EL (cell line): ENCODE measurements at regions not wholly inside any gene's neighbourhood (a gene's known extent, or its start where the extent isn't known, plus 50 kb on each side); places are given as distances from the start of the nearest gene placed in this dataset.
A peak's percentile ranks its signal among the peaks of the same experiment; 100 is the strongest.

Source experiments
- DNase-seq: peaks from one replicate; pipeline ENCODE4 v3.0.0-alpha.2; 2016

DNA sequence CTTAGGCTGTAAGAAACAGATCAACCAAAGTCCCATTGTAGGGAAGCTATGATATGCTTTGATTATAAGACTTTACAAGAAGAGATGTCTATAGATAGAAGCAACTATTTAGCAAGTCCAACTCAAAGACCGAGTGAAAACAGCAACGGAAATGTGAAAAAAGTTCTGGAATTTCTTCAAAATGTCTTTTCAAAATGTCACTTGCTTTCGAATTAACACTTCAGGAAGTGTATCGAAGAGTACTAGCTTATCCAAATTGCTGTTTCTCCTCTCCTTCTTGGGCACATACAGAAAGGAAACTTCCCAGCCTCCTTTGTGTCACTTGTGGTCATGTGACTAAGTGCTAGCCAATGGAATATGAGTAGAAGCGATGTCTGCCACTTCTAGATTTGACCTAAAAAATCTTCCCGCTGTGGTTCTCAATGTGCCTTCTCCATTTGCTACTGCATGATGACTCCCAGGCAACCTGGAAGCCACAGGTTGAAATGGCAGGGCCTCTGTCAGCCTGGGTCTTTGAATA is 89.9 kb downstream of the TSEN15 start:
- DNase-seq: no peak

DNA sequence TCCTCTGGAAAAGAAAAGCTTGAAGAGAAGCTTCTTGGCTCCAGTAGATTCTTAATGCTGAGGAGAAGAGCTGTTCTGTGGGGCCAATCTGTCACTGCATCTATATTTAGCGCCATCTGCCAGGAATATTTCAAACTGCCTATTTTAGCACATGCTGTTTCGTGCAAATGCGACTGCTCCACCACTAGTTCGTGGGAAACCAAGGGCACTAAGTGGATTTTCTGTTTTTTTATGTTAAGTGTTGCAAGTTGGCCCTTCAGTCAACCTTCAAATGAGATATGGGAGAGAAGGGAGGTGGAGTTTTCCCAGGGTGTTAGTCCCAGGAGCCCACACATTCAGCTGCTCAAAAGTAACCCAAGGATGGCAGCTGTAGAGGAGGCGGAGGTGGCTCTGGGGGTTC is 91.9 kb downstream of the TSEN15 start:
- DNase-seq: no peak

DNA sequence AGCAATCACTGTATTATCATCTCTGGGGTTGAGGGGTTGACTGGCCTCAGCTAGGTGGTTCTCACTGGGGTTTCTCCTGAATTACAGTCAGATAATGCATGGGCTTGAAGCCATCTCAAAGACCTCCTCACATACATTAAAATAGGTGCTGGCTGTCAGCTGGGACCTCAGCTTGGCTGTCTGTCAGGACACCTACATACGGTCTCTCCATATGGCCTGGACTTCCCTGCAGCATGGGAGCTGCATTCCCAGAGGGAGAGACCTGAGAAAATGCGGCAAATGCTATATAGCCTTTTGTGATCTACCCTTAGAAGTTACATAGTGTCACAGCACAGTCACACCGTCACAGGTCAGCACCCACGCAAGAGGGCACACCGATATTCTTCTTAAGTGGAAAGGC is 93.6 kb downstream of the TSEN15 start:
- DNase-seq: no peak

DNA sequence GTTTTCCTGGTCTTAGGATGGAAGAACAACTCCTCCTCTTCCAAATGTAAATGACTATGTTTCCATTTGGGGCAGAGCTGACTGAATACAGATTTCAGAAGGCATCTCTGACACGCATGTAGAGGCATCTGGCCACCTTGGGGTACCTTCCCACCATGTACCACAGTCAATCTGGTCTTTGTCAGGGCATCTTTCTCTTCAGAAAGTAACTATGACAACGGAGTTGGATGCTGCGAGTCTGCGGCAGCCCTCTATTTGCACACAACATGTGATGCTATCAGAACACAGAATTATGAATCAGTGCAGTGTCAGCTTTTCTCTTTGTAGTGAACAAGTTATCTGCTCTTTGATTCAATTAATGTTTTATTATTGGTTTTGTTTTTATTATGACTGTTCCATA is 94.7 kb downstream of the TSEN15 start:
- no peak for DNase-seq

DNA sequence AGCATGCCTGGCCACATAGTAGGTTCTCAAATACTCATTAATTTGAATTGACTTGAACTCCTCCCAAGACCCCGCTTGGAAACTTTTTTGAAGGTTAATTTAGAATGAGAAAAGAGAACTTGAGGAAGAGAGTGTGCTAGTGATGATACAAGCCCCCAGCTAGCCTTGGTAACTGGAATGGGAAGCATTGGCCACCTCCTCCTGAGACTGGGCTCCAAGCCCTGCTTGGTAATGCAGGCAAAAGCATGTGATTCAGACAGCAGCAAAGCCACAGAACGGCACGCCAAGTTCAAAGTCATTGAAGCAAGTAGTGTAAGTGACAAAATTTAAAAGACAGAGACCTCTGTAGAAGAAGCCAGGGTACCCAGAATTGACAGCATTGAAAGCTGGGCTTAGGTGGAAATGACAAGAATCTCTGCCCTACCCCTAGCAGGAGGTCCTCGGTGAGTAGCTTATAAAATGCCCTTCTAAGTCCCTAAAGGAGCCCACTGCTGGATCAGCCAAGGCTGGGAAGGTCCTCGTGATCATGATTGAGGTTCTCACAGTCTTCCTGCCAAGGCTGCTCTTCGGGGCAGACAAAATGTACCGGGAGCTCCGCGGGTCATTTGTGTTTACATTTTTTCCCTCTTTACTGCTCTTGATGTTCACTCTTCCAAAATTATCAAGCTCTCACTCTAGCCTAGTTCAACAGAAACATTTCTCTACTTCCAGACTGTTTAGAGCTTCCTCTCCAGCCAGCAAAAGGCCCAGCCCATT is 99.4 kb downstream of the TSEN15 start:
- DNase-seq: peak; percentile 50

DNA sequence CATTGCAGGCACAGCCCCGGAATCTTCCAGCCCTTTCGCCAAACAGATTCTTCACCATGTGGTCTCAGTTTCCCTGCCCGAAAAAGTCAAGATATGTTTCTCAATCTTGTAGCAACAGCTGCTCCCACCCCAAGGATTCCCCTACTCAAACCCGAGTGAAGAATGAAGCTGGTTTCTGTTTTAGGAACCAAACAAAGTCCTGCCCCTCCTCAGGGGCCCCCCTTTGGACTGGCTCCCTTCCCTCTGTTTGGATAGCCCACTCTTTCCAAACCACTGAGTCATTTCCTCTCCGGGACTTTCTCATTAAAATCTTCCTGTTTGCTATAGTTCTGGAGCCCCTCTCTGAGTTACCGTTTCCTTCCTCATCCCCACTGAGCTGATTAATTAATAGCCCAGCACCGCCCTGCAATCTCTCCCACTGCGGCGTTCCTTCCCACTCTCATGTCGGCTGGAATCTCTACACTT is 100.9 kb downstream of the TSEN15 start:
- DNase-seq: peak; percentile 50

DNA sequence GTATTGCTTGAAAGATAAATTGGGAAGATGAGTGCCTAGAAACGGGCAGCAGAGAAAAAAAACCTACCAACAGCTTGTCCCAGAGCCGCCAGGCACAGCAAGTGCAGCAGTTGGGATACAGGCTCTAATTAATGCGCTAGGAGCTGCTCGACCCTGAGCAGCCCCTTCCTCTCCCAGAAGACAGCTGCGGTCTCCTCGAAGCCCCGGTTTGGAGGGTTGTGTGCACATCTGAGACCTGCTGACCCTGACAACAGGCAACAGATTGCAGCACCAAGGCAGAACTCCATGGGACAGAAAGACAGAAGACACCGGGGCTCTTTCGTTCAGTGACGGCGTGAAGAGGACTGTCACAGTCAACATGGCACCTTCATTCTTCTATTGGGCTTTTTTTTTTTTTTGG is 101.4 kb downstream of the TSEN15 start:
- DNase-seq: no peak

DNA sequence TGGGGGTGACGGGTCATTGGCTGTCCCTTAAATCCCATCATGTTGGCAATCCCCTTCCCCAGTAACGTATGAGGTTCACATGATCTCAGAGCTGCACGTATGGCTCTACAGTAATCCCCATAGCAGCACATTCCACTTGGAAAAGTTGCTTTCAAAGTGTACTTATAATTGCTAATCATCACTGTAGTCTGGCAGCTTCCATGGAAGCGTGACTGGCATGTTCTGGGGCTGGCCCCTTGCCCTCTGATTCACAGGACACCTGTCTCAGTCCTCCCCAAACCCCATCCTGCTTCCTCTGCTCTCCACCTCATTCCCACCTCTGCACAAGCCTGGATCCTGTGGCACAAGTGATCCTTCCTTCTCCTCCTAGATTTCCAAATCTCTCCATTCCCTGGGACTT is 102.2 kb downstream of the TSEN15 start:
- no peak for DNase-seq

DNA sequence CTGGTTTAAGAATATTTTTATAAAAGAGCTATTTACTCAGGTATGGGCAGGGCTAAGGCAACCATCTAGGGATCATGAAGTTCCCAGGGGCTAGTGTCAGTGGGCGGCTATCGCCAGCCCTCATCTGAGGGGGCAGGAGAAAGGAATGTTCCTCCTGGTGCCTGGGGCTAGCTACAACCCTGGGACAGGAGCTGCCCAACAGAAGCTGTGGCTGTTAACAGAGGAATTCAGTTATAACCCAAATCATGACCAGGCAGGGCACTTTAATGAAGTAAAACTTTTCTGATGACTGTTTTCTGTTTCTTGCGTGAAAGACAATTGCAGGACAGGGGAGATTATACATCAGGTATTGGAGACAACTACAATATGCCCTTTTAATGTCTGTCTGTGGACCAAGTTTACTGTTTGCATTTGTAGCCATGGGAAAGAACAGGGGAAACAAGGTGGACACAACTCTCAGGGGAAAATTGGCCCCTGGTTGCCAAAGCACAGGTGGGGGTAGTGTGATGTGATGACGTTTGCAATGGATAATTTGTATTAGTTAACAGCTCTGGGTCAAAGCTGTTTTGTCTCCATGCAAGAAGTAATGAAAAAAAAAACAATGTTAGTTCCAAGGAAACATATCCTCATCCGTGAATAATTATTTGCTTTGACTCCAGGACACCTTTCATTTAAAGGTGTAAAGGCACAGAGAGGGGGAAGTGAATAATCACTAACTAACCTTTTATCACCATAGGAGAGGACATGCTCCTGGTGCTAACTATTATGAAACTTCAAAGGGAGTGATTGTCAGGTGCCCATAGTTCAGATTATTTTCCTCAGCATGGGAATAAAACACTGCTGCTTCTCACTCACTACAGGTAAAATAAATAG is 105.2 kb downstream of the TSEN15 start:
- peak; percentile 72 for DNase-seq

DNA sequence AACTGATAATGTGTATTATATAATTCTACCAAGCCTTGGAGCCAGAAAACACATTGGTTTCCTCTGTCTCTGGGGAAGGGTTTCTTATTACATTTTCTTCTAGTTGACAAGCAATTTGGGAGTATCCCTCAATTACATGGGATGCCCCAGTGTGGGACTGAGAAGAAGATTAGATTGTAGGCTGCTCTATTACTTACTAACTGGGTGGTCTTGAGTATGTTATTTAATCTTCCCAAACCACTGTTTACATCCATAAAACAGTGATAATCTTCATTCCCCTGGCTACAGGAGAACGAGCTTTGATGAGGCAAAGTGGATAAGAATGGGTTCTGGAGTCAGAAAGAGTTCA is 105.8 kb downstream of the TSEN15 start:
- no peak for DNase-seq

DNA sequence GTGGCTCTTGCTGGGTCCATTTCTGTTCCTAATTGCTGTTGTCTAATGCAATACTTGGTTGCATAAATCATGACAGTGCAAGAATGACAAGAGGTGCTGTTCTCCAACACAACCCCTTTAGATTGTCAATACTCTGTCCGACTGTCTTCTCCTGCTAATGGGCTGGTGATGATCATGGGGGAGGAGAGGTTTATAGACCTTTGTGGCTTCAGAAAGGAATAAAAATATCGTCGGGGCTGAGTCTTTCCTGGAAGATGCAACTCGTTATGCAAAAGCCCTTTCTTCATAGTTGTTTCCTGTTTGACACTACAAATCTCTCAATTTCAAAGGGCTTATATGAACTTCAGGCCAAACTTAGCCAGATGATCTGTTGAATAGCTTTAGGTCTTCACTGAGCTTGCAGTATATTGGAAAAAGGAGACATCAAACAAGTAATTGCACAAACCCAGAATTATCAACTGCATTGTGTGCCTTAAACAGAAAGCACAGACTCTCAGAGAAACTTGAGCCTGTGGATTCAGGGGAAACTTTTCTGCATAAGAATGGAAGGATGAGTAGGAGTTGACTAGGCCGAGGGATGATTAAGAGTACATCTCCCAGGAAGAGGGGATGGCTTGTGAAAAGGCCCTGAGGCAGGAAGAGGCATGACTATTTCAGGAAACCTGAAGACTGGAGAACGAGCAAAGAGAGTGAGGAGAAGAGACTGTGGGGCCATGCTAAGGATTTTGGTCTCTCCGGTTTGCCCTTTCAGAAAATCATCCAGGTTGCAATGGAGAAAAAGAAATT is 107.6 kb downstream of the TSEN15 start:
- peak; percentile 42 for DNase-seq

DNA sequence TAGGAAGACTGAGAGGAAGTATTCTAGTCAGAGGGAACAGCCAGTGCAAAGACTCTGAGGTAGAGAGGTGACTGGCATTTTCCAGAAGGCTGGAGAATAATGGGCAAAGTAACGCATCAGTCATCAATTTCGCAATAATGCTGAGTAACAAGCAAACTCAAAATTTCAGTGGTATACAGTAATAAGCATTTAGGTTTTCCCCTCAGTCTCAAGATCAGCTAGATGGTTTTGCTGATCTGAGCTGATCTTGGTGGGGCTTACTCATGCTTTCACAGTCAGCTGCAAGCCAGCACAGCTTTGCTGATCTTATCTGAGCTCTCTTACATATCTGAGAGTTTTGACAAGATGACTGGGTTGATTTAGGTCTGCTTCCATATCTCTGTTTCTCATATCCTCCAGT is 108.7 kb downstream of the TSEN15 start:
- DNase-seq: peak; percentile 90

DNA sequence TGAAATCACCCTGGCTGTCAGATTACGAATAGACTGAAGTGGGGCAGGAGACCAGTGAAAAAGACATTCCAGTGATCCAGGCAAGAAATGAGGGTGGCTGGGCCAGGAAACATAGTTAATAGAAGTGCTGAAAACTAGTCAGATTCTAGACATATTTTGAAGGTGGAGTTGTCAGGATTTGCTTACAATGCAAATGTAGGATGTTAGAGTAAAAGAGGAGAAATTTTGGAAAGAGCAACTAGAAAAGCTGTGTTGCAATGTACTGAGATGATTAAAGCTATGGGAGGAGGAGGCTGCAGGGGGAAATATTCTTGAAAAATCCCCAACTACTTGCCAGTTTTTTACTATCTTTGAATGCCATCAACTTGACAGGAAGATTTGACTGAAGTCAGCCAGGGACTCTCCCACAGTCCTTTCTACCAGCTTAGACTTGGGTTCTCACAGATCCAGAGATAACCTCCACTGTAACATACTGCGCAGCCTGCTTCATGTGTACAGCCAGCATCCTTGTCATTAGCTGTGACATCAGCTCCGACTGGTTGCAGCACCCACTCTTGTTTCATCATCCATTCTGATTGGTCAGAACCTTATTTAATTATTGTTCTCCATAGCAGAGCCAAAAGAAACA is 109.7 kb downstream of the TSEN15 start:
- peak; percentile 67 for DNase-seq

DNA sequence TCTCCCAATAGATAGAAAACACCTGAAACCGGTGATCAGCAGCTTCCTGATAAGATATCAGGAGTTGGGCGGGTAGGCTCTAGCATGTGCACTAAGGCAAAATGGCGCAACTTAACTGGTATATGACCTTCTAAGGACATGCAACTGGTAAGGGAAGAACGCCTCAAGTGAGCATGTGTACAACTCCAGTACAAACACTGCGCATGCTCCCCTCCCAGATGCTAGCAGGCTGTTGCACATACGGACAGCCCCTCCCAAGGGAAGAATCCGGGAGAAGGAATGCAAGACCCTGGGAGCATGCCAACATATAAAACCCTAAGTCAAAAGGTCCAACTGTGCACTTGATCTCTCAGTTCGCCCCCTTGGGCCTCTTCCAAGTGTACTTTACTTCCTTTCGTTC is 110.8 kb downstream of the TSEN15 start:
- no peak for DNase-seq

DNA sequence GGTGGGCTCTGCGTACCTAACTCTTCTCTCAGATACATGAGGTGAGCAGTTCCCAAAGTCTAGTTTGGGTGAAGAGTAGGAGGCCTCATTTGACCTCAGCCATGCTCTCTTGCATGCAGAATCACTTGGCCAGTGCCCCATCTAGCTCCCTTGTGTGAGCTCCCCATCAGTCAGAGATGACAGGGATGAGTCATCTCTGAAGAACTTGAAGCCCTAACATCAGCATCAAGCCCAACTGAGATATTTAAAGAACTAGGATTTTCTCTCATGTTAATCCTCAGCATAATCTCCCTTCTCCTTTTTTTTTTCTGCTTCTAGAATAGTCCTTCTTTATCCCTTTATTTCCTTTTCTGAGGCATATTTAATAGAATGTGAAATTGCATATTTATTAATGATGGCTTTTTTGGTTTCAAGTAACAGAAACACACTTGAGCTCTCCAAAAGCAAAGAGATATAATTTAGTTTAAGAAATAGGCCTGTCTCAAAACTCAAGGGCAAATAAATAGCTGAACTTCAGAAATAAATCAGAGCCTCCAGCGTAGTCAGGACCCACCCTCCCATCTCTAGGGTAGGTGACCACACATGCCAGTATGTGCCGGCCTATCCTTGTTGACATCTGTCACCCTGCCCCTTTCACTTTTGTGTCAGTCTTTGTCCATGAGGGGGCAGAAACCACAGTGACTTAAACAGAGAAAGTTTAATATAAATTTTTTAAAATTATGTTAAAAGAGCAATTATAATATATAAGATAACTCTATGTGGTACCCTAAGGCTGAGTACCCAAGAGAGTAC is 112.3 kb downstream of the TSEN15 start:
- DNase-seq: peak; percentile 76

DNA sequence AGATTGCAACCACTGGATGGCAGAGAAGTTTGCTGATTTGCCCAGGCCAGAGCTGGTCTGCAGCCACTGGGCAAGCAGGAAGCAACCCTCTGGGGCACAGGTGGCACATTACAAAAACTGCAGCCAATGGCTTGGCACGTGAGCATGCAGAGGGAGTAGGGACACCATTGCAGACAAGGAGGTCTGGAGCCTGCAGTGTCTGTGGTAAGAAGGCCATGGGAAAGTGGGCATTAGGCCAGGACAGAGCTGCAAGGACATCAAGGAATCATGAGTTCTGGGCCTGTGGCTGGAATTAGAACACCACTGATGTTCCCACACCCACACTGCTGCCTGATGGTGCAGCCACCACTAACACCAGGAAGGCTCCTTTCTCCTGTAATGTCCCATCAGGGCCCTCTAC is 113.0 kb downstream of the TSEN15 start:
- DNase-seq: no peak

DNA sequence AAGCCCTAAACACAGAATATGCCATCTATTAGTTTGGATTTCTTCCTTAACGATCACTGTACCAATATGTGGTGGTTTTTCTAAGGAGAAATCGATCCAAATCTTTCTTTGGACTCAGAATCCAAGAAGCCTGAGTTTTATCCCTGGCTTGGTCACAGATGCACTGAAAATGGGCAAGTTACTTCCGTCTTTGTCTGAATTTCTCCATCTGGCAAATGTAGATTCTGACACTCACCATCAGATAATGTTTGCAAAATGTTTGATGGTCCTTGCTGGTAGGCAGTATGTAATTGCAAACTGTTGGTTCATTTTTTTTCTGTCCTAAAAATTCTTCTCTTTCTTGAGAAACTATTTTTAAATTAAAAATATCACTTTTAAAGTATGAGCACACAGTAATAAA is 115.0 kb downstream of the TSEN15 start:
- no peak for DNase-seq

DNA sequence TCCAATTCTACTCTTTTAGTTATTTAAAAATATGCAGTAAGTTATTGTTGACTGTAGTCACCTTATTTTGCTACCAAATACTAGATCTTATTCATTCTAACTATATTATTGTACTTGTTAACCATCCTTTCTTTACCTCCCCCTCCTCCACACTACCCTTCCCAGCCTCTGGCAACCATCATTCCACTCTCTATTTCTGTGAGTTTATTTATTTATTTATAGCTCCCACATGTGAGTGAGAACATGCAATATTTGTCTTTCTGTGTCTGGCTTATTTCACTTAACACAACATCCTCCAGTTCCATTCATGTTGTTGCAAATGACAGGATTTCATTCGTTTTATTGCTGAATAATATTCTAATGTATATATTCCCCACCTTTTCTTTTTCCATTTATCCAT is 115.8 kb downstream of the TSEN15 start:
- DNase-seq: no peak

DNA sequence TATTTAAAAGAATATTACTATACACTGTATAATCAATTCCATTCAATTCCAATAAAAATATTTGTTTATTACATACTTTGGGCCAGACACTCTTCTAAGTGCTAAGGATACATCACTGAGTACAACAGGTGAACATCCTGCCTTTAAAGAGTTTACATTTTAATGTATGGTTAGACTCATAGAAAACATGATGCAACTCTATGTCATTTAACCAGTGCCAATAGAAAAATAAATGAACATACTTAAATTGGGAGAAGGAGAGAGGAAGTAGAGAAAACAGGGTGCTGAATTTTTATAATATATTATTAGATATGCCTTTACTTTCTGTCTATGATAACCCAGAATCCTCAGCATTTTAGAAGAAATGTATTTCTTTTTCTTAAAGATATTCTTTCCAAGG is 119.2 kb downstream of the TSEN15 start:
- no peak for DNase-seq

DNA sequence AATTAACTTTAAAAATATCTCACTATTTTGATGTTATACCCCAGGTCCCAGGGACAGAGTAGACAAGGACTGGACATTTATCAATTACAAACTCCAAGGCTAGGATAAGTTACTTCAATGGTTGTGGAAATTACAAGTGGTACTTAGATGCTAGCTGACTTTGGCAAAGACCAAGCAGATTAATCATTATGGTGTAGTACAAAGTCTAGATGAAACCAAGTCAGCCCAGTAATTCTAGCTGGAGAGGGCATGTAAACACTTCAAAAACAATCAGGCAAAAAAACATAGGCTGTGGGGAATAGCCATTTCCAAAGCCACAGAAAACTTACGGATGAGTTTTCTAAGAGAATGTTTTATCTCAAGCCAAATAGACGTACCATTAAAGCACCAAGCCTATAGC is 124.5 kb downstream of the TSEN15 start:
- no peak for DNase-seq

DNA sequence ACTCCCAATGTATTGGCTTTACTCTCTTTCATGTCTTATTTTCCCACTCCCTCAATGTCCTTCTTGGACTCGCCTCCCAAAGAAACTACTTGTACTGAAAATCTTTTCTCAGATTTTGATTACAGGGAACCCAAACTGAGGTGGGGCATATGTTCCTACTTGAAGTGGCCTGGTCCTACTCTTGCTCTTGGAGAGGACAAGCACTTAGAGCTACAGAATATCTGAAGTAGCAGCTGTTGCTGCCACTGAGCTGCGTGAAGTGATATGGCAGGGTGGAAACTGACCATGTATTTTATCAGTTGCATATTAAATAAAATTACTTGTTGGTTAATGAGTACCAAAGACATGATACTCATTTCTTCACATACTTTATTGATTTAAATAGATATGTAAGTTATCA is 129.5 kb downstream of the TSEN15 start:
- DNase-seq: no peak

DNA sequence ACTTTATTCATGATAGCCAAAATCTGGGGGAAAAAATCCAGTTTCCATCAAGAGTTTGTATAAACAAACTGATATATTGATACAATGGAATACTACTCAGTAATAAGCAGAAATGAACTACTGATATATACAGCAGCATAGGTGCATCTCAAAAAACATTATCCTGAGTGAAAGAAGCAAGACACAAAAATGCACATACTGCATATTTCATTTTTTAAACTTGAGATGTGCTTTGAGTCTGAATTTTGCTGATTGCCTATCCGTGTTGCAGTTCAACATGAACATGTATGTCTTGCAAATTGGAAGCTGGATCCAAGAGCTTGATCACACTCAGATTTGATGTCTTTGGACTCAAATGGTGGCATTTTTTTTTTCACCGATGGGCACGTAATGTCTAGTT is 132.4 kb downstream of the TSEN15 start:
- no peak for DNase-seq
